Kidney (tissue), 13 donors: ENCODE measurements at regions not wholly inside any gene's neighbourhood (a gene's known extent, or its start where the extent isn't known, plus 50 kb on each side); places are given as distances from the start of the nearest gene placed in this dataset.

Experiments used
- DNase-seq, 5 donors: peaks; one replicate each; pipeline ENCODE4 v3.0.0-alpha.2; 2013 to 2020
- FAIRE-seq: peaks from 2 replicates; lab custom pipeline; 2012; peaks lifted over from hg19 to GRCh38; lab: Jason Lieb, UNC
- H3K27ac ChIP-seq, 2 donors: one replicate each; pipeline ENCODE4 v1.7.0; 2013; ENCODE audit warnings: low read depth in 2 of 2, low read length in 2 of 2, inconsistent platforms in 1 of 2
- H3K27me3 ChIP-seq: one replicate; pipeline ENCODE4 v1.7.1; 2013; ENCODE audit warnings: low read length, inconsistent platforms; ENCODE audit not compliant: control insufficient read depth, insufficient read depth
- H3K36me3 ChIP-seq, 3 donors: one replicate each; pipeline versions ENCODE4 v1.7.0 to v1.7.1; 2013; ENCODE audit warnings: low read length in 3 of 3, control low read depth in 1 of 3, inconsistent platforms in 1 of 3; ENCODE audit not compliant: insufficient read depth in 3 of 3, control insufficient read depth in 2 of 3
- H3K4me1 ChIP-seq, 3 donors: one replicate each; pipeline versions ENCODE4 v1.7.0 to v1.7.1; 2013; ENCODE audit warnings: low read length in 3 of 3, inconsistent platforms in 1 of 3, low read depth in 1 of 3; ENCODE audit not compliant: control insufficient read depth in 2 of 3, insufficient read depth in 2 of 3
- H3K4me3 ChIP-seq, 3 donors: one replicate each; pipeline versions ENCODE4 v1.7.0 to v1.8.1; 2013; ENCODE audit warnings: low read length in 3 of 3, control low read depth in 1 of 3, inconsistent platforms in 1 of 3
- H3K9ac ChIP-seq, 3 donors: one replicate each; pipeline versions ENCODE4 v1.7.0 to v1.7.1; 2013; ENCODE audit warnings: low read length in 3 of 3, control low read depth in 1 of 3, inconsistent platforms in 1 of 3
- H3K9me3 ChIP-seq, 3 donors: one replicate each; pipeline versions ENCODE4 v1.7.0 to v1.7.1; 2013; ENCODE audit warnings: low read length in 3 of 3, control low read depth in 1 of 3, inconsistent platforms in 1 of 3; ENCODE audit not compliant: control insufficient read depth in 2 of 3, insufficient read depth in 1 of 3
- CTCF ChIP-seq: IDR thresholded peaks from 3 replicates; pipeline ENCODE4 v1.5.1; 2012; ENCODE audit warnings: mild to moderate bottlenecking, moderate library complexity, borderline replicate concordance; ENCODE audit not compliant: insufficient read depth; ENCODE audit errors: extremely low read depth
- intact Hi-C: fragments of 100-400 bp; cut with DNase I; formaldehyde crosslinking; loops from one replicate; pipeline ENCODE4 v1.11.1; 2022
- donor health status: control.
- donor health status: control.
- donor health status: control.
- donor health status: control.
- donor health status: control.
- donor health status: DM: yes; HTN: yes; CAD: no.
- donor health status: Normal renal cell carcinoma (clear cell type).

DNA sequence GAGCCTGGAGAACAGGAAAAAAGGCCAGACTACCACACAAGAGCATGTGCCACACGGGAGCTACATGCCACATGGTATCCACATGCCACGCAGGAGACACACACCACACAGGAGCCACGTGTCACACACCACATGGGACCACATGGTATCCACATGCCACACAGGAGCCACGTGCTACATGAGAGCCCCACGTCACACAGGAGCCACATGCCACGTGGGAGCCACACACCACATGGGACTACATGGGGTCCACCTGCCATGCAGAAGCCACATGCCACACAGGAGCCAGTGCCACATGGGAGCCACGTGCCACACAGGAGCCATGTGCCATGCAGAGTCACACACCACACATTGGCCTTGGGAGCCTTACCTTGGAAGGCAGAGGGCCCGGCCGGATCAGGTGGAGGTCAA is 244.4 kb upstream of the PPP2R2D start:
- TF ChIP-seq CTCF = no peak
- Histone ChIP-seq H3K27me3 (no peaks in the 10 kb centered on the region), H3K9ac (no peak overlapping the region), H3K4me3 (no peak overlapping the region), H3K9me3 (peaks cover 0 to 2% (median 0%) of the 10 kb centered on the region in 3 donors), H3K36me3 (no peaks in the 10 kb centered on the region), H3K27ac (peak overlapping the region in 1 of 2 donors; percentile 14), H3K4me1 (peaks cover 0 to 14% (median 0%) of the 10 kb centered on the region in 3 donors)
- DNase-seq = peak in 1 of 5 donors; percentile 60
- FAIRE-seq = no peak
- intact Hi-C loops = no loop called here

DNA sequence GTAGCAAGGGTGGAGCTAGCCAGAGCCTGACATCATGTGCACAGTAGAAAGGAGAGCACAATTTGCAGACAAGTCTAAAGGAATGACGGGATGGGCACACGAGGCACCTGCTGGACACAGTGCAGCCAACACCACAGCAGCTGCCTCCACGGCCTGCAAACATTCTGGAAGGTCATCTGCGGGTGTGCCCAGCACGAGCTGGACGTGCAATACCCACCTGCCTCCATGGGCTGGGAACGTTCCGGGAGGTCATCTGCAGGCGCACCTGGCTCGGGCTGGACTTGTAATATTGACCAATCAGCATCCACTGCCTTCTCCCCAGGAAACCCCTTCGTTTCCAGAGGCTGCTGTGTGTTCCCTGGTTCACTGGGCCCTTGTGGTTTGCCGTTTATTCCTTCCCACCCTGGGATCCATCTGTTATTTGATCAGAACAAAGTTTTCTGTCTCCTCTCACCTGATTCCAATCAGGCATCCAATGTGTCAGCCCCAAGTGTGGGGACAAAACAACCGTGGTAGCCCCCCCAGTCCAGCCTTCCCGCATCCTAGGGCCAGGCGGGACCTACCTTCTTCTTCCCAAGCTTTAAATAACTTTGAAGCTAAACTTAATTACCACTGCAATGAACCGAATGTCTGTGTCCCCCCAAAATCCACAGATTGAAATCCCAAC is 243.4 kb upstream of the PPP2R2D start:
- TF ChIP-seq CTCF = no peak
- Histone ChIP-seq H3K4me1 (peaks cover 0 to 14% (median 0%) of the 10 kb centered on the region in 3 donors), H3K9ac (no peak overlapping the region), H3K4me3 (no peak overlapping the region), H3K36me3 (no peaks in the 10 kb centered on the region), H3K9me3 (peaks cover 0 to 2% (median 0%) of the 10 kb centered on the region in 3 donors), H3K27me3 (no peaks in the 10 kb centered on the region), H3K27ac (no peak overlapping the region)
- FAIRE-seq (no peak), DNase-seq (peak in 1 of 5 donors; percentile 46)
- intact Hi-C loops = no loop called here

- peaks cover 0 to 14% (median 0%) of the 10 kb centered on the region in 3 donors for H3K4me1 ChIP-seq
- intact Hi-C loops = no loop called here
- no peak overlapping the region for H3K9ac ChIP-seq
- no peak overlapping the region for H3K4me3 ChIP-seq
- DNase-seq = peak in 1 of 5 donors; percentile 44
- no peak overlapping the region for H3K27ac ChIP-seq
- no peak for TF ChIP-seq CTCF
- H3K27me3 ChIP-seq = no peaks in the 10 kb centered on the region
- H3K36me3 ChIP-seq = no peaks in the 10 kb centered on the region
- FAIRE-seq = no peak
- peaks cover 0 to 2% (median 0%) of the 10 kb centered on the region in 3 donors for H3K9me3 ChIP-seq
Observed at GRCh38 chr10:131657985-131658330, 242.8 kb upstream of the PPP2R2D start.
